Panc1 (cell line): ENCODE measurements at regions not wholly inside any gene's neighbourhood (a gene's known extent, or its start where the extent isn't known, plus 50 kb on each side); places are given as distances from the start of the nearest gene placed in this dataset.

Source experiments
- ATAC-seq: fragments of 200-7000 bp; cut with Tn5 transposase; 2 replicates; pipeline ENCODE4 v1.9.1; 2020; ENCODE audit warnings: mild to moderate bottlenecking, moderate library complexity
- BruUV-seq: library from RNA; stranded (reverse); fragments of 400-500 nt; replicated peaks from 2 replicates; lab custom pipeline; 2021; lab: Mats Ljungman, UMichigan
- CTCF ChIA-PET: fragments of 300-600 bp; sonication (Branson Sonifier 250); formaldehyde crosslinking; loops from one replicate; lab custom pipeline; 2022; ENCODE audit warnings: antibody characterized with exemption; lab: Charles Lee
- POLR2A ChIA-PET: fragments of 300-600 bp; sonication (Branson Sonifier 250); formaldehyde crosslinking; loops from one replicate; lab custom pipeline; 2022; ENCODE audit warnings: antibody characterized with exemption; lab: Charles Lee
- DNase-seq: peaks from one replicate; pipeline ENCODE4 v3.0.0-alpha.2; 2010; ENCODE audit warnings: low read depth, low spot score
- H3K27ac ChIP-seq: 2 replicates; pipeline ENCODE4 v1.5.1; 2011; ENCODE audit warnings: mild to moderate bottlenecking, low read length, inconsistent platforms
- H3K27me3 ChIP-seq: fragments of 200-500 bp; sonication (Bioruptor generic); 2 replicates; pipeline ENCODE4 v1.6.0; 2014; ENCODE audit warnings: low read length, inconsistent platforms; ENCODE audit not compliant: control insufficient read depth, insufficient read depth
- H3K36me3 ChIP-seq: fragments of 200-500 bp; sonication (Bioruptor generic); 2 replicates; pipeline ENCODE4 v1.5.1; 2014; ENCODE audit warnings: inconsistent platforms, mild to moderate bottlenecking, low read length, moderate library complexity; ENCODE audit not compliant: control insufficient read depth, insufficient read depth
- H3K4me1 ChIP-seq: 2 replicates; pipeline ENCODE4 v1.5.1; 2011; ENCODE audit warnings: inconsistent platforms, mild to moderate bottlenecking, low read length, moderate library complexity; ENCODE audit not compliant: control insufficient read depth, insufficient read depth
- H3K4me3 ChIP-seq, 2 experiments: 2 replicates each; pipeline ENCODE4 v1.5.1; 2011 to 2012; ENCODE audit warnings: low read depth in 2 of 2, low read length in 2 of 2, mild to moderate bottlenecking in 2 of 2, inconsistent platforms in 1 of 2, moderate library complexity in 1 of 2
- H3K9me3 ChIP-seq: fragments of 200-500 bp; sonication (Bioruptor generic); 2 replicates; pipeline ENCODE4 v1.5.1; 2014; ENCODE audit warnings: low read depth, mild to moderate bottlenecking, inconsistent platforms, low read length, moderate library complexity; ENCODE audit not compliant: control insufficient read depth, insufficient read depth
- POLR2AphosphoS5 ChIP-seq: IDR thresholded peaks from 2 replicates; pipeline ENCODE4 v1.6.1; 2012; ENCODE audit warnings: mild to moderate bottlenecking, low read depth, low read length, moderate library complexity
- REST ChIP-seq, 2 experiments: IDR thresholded peaks; 2 replicates each; pipeline ENCODE4 v1.6.1; 2011 to 2012; ENCODE audit warnings: low read depth in 2 of 2, control low read depth in 1 of 2, low read length in 1 of 2, mild to moderate bottlenecking in 1 of 2, moderate library complexity in 1 of 2; ENCODE audit not compliant: insufficient read depth in 1 of 2
- SIN3A ChIP-seq: IDR thresholded peaks from 2 replicates; pipeline ENCODE4 v1.6.1; 2012; ENCODE audit warnings: low read depth, mild to moderate bottlenecking, low read length, moderate library complexity, borderline replicate concordance; ENCODE audit not compliant: insufficient read depth
- TCF7L2 ChIP-seq: IDR thresholded peaks from 2 replicates; pipeline ENCODE4 v1.6.1; 2011; ENCODE audit warnings: mild to moderate bottlenecking, low read depth, low read length, inconsistent platforms
- in situ Hi-C: cut with HindIII; loops from 2 replicates; pipeline ENCODE4 v1.10.0; 2016; ENCODE audit warnings: low sequenced_read_pairs, low pct_unique_long_range_greater_than_20kb
- intact Hi-C: fragments of 100-400 bp; cut with micrococcal nuclease; formaldehyde crosslinking; loops from one replicate; pipeline ENCODE4 v1.10.0; 2022; ENCODE audit not compliant: unreplicated experiment
- TF ChIP-seq, protein P1 (sequence below): fragments of 450-650 bp; IDR thresholded peaks from 2 replicates; pipeline ENCODE4 v1.5.1; 2017; ENCODE audit warnings: mild to moderate bottlenecking

GRCh38 chrX:138011468-138011867, 445.5 kb downstream of the ZIC3 start:
- POLR2A ChIA-PET, result no interaction called here
- Histone ChIP-seq H3K9me3 (no peaks in the 10 kb centered on the region), H3K27me3 (no peaks in the 10 kb centered on the region), H3K27ac (no peak overlapping the region), H3K4me1 (no peaks in the 10 kb centered on the region), H3K36me3 (no peaks in the 10 kb centered on the region), H3K4me3 (no peak overlapping the region)
- intact Hi-C loops, result no loop called here
- TF ChIP-seq TCF7L2 (no peak), REST (IDR thresholded peaks at IDR 0.05; ENCODE audit: insufficient read depth in 1 of 2, low read depth in 2 of 2, low read length in 1 of 2) (no peak), SIN3A (no peak), POLR2AphosphoS5 (no peak)
- TF ChIP-seq, protein P1, sequence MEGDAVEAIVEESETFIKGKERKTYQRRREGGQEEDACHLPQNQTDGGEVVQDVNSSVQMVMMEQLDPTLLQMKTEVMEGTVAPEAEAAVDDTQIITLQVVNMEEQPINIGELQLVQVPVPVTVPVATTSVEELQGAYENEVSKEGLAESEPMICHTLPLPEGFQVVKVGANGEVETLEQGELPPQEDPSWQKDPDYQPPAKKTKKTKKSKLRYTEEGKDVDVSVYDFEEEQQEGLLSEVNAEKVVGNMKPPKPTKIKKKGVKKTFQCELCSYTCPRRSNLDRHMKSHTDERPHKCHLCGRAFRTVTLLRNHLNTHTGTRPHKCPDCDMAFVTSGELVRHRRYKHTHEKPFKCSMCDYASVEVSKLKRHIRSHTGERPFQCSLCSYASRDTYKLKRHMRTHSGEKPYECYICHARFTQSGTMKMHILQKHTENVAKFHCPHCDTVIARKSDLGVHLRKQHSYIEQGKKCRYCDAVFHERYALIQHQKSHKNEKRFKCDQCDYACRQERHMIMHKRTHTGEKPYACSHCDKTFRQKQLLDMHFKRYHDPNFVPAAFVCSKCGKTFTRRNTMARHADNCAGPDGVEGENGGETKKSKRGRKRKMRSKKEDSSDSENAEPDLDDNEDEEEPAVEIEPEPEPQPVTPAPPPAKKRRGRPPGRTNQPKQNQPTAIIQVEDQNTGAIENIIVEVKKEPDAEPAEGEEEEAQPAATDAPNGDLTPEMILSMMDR, result no peak
- no TSS peak for BruUV-seq
- CTCF ChIA-PET, result no interaction called here
- in situ Hi-C loops, result no loop called here
- DNase-seq, result no peak
- ATAC-seq, result no peak

GRCh38 chrX:138014577-138014976, 448.6 kb downstream of the ZIC3 start:
- ChIA-PET POLR2A (no interaction called here), CTCF (no interaction called here)
- TF ChIP-seq POLR2AphosphoS5, result no peak
- TF ChIP-seq REST (IDR thresholded peaks at IDR 0.05; ENCODE audit: insufficient read depth in 1 of 2, low read depth in 2 of 2, low read length in 1 of 2), result no peak
- no peak for TF ChIP-seq SIN3A
- TF ChIP-seq, protein P1, result no peak
- no peak for TF ChIP-seq TCF7L2
- Histone ChIP-seq H3K9me3 (no peaks in the 10 kb centered on the region), H3K4me3 (no peak overlapping the region), H3K36me3 (no peaks in the 10 kb centered on the region), H3K27ac (no peak overlapping the region), H3K4me1 (no peaks in the 10 kb centered on the region), H3K27me3 (no peaks in the 10 kb centered on the region)
- intact Hi-C loops (no loop called here), in situ Hi-C loops (no loop called here)
- no TSS peak for BruUV-seq
- ATAC-seq, result no peak
- DNase-seq, result no peak
